ENCODE measurements at regions not wholly inside any gene's neighbourhood (a gene's known extent, or its start where the extent isn't known, plus 50 kb on each side); places are given as distances from the start of the nearest gene placed in this dataset.
"Not testable (repeated sequence)": the region's sequence is repeated elsewhere in the genome, so short reads cannot be mapped to it uniquely, and the experiment has no call there.

GRCh38 chr6:144795022-144795421 is 509.9 kb downstream of the UTRN start:
- DNase-seq: not testable (repeated sequence)

DNA sequence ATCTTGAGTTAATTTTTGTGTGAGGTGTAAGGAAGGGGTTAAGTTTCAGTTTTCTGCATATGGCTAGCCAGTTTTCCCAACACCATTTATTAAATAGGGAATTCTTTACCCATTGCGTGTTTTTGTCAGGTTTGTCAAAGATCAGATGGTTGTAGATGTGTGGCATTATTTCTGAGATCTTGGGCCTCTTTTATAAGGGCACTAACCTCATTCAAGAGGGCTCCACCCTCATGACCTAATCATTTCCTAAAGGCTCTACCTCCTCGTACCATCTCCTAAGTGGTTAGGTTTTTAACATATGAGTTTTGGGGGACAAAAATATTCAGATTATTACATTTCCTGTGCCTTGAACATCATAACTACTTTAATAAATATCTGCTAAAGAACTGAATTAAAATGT is 510.9 kb downstream of the UTRN start:
- no peak for DNase-seq

DNA sequence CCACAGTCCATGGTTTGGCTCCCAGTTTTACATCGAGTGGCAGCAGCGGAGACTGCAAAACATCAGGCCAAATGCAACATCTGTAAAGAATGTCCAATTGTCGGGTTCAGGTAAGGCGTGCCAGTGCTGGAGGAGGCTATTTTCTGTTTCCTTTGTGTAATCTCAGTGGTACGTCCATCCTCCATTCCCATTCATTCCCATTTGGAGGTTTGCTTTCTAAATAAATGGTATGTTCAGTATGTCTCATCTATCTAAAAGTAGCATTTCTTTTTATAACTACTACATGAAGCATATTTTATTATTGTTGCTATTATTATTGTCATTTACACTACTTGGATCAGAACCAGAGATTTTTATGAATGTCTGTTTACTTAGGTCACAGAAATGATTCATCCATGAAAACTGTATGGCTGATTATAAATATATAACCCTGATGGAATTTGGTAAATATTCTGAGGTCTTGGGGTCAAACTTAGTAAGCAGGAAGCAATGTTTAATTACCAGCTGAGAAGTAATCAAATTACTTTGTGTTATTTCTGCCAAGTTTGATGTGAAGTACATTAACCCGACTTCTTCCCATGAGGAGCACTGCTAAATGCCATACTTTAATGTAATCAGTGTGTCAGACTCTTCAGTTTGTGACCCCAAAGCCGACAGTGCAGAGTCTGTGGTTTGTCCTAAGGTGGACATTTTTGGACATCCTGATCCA is 512.9 kb downstream of the UTRN start:
- DNase-seq: no peak

DNA sequence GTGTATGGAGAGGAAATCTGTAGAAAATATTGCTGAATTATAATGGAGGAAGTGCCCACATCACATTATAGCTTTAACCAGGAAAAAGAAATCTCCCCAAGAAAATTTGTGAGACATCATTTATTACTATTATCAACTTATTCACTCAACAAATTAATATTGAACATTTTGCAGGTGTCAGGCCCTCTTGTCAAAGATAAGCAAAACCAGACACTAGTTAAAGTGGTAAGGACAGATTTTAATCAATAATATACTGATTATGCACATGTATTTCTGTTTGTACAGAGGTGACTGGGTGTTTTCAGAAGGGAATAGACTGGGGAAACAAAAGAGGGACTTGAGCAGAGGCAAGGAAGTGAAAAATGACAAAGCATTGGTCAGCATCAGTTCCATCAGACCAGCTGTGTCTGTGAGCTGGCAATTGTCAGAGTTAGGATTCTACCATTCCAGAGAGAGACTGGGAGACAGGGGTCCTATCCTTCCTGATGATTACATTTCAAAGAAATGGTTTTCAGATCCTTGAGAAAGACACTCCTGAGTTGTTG is 519.2 kb downstream of the UTRN start:
- DNase-seq: no peak

- no peak for DNase-seq
Observed at GRCh38 chr6:144805049-144805448, 519.9 kb downstream of the UTRN start.

DNA sequence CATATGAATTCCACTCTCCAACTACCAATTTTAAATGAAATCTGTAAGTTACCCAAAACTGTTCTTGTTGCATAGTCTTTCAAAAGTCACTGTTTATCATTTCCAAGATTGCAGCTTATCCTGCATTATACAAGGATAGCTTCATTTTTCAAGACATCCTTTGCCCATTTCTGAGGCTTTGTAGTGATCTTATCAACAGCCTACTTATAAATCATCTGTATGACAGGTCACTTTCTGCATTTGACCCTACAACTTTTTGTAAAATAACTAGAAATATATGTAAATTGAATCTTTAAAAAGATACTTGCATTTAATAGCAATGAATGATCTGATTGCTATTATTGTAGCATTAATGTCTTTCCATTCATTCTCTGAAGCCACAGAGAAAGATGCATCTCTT is 521.1 kb downstream of the UTRN start:
- DNase-seq: no peak

GRCh38 chr6:144809120-144809519 is 524.0 kb downstream of the UTRN start:
- no peak for DNase-seq

- DNase-seq: no peak
Observed at GRCh38 chr6:144809969-144810368, 524.8 kb downstream of the UTRN start.

GRCh38 chr6:144811140-144811539 is 526.0 kb downstream of the UTRN start:
- no peak for DNase-seq

- no peak for DNase-seq
Observed at GRCh38 chr6:144816936-144817335, 531.8 kb downstream of the UTRN start.

GRCh38 chr6:144820270-144820669 is 535.1 kb downstream of the UTRN start:
- DNase-seq: no peak

DNA sequence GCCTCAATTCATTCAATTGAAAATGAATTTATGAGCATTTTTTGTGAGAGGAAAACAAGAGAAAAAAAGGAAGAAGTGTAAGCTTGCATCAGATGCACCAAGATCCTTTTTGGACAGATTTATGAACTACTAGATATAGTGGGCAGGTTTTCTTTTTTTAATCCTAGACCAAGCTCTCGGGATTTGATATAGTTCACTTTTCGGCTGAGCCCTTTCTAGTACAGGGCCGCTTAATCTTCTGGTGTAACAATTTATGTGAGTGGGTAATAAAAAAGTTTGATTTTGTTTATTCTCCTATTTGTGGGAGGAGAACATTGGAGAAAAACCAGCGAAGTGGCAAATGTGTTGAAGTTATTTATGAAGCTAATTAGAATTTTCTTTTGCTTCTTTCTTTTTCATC is 538.0 kb downstream of the UTRN start:
- DNase-seq: no peak

GRCh38 chr6:144824018-144824417 is 538.9 kb downstream of the UTRN start:
- DNase-seq: no peak

- no peak for DNase-seq
Observed at GRCh38 chr6:144834426-144835038, 549.4 kb downstream of the UTRN start.

DNA sequence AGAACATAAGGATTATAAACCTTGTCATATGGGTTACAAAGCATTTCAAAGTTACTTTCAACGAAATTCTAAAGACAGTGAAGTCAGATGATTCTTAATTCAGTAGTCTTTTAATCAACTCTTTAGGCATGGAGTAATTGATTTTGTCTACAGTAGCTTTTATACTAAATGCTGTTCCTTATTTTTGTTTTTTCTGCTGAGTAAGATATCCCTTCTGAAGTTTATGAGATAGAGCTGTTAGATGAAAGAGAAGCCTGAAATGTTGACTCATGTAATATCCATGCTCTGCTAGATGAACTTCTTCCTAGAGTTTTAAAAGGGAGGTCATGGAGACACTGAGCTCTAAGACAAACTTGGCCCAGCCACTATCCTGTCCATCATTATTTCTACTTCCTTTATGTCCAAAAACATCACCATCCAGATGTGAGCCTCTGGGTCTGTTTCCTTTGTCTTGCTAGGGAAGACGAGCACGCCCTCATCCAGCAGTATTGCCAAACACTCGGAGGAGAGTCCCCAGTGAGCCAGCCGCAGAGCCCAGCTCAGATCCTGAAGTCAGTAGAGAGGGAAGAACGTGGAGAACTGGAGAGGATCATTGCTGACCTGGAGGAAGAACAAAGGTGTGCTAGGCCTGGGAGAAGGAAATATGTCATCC is 550.3 kb downstream of the UTRN start:
- DNase-seq: no peak

DNA sequence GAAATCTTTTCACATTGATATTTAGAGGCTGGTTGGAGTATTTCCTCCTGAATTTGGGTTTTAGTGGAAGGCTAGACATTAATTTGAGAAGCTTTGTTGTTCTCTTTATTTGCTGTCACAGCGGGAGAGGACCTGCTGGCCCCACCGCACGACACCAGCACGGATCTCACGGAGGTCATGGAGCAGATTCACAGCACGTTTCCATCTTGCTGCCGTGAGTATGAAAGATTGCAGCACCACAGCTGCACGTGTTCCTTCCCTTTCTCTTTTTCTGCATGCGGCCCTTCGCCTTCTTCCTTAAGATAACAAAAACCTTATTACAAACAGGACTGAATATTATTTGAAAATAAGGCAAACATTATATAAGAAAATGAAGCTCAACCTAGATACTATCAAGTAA is 555.5 kb downstream of the UTRN start:
- DNase-seq: no peak

GRCh38 chr6:144843701-144844100 is 558.6 kb downstream of the UTRN start:
- DNase-seq: no peak

DNA sequence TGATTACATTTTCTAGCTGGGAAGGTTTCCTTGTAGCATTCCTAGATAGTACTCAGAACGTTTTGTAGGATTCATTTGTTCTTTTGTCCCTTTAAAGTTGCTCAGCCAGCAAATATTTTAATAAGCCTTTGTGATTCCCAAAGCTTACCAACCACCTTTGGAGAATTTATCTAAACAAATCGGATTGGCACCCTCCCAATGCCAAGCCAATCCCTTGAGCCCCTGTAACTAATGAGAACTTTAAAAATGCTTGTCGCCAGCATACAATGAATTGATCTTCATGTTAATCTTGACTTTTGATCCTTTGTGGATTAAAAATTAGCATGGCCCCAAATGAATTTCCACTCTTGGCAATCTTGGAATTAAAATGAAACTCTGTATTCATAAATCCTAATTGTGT is 559.5 kb downstream of the UTRN start:
- no peak for DNase-seq

DNA sequence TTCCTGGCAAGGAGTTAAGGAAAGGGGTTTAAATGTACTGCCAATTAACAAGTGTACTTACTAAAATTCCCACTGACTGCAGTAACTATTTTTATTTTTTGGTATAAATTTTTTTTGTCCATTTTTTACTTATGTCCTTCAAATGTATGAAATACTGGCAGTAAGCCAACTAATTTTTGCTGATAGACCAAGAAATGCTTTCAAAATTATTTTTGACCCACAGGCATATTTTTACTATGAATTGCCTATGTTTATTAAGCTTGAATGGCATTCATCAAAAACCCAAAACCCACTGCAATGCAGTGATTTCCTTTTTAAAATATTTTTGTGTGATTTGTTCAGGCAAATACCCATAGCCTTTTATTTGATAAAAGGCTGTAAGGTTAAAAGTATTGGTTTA is 560.1 kb downstream of the UTRN start:
- DNase-seq: no peak

DNA sequence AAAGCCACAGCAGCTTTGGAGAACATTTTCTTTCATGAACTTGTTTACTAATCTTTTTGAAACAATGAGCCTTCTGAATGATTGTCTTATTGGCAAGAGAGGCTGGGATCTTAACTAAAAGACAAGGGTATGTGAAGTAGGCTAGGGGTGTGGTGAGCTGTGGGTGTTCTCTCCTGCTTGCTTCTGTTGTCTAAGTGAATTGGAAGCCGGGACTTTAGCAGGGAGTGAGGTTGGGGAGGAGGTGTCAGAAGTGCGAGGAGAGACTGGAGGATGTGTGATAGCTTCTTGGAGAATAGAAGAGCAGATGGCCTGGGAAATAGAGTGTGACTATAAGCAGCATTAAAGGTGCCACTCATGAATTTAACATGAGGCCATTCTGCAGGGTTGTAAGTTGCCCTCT is 562.8 kb downstream of the UTRN start:
- no peak for DNase-seq

DNA sequence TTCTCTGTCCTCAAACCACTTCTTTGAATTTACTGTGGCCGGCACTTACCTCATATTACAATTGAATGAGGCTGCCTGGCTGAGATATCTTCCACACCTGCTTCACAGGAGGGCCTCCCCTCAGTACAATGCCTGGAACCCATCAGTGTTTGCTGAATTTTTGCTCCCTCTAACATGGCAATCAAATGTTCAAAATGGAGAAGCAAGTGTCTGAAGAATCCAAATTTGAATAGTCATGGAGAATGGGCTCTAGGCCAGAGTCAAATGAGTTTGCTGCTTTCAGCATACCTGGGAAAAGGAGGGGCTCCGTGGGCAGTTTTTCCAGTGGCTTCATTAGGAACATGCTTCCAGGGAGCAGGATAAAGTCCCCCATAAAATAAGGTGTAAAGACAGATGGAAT is 564.8 kb downstream of the UTRN start:
- DNase-seq: no peak

DNA sequence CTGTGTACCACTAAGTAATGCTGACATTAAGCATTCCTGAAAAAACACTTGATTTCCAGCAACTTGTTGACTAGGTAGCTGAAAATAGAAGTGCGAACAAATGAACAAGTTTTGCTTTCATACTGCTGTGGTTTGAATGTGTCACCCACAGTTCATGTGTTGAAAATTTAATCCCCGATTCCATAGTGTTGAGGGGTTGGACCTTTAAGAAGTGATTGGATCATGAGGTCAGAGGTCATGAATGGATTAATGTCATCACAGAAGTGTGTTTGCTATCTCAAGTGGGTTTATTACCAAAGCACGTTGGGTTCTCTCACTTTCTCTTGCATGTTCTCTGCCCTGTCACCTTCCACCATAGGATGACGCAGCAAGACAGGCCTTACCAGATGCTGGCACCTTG is 568.5 kb downstream of the UTRN start:
- no peak for DNase-seq

GRCh38 chr6:144854654-144855053 is 569.5 kb downstream of the UTRN start:
- no peak for DNase-seq

- DNase-seq: no peak
Observed at GRCh38 chr6:144855375-144855774, 570.2 kb downstream of the UTRN start.

All from activated CD4-positive, alpha-beta T cell treated with anti-CD3 and anti-CD28 coated beads, Interleukin-2, amount 50 U/mL, for 1 hour (primary cell).